Activated naive CD8-positive, alpha-beta T cell treated with anti-CD3 and anti-CD28 coated beads, Interleukin-2, amount 10 ng/mL, durations not matched to agents 7 days and 5 days (primary cell): ENCODE measurements at regions not wholly inside any gene's neighbourhood (a gene's known extent, or its start where the extent isn't known, plus 50 kb on each side); places are given as distances from the start of the nearest gene placed in this dataset.

ENCODE experiments used
- ATAC-seq: fragments of 150-1000 bp; cut with Tn5 transposase; one replicate; pipeline ENCODE4 v1.10.0; 2021; ENCODE audit warnings: low read depth, moderate library complexity
- POLR2A ChIA-PET: fragments of 350-600 bp; sonication (Branson Sonifier 250); formaldehyde crosslinking; loops from one replicate; lab custom pipeline; 2021; ENCODE audit warnings: antibody characterized with exemption; lab: Charles Lee
- DNase-seq: peaks from one replicate; pipeline ENCODE4 v3.0.0; 2021
- H3K27ac Mint-ChIP-seq: one replicate; pipeline ENCODE4 v1.8.0; 2022; ENCODE audit warnings: mild to moderate bottlenecking, mixed read lengths
- H3K27me3 Mint-ChIP-seq: one replicate; pipeline ENCODE4 v1.8.0; 2022; ENCODE audit warnings: mild to moderate bottlenecking, moderate library complexity, mixed read lengths
- H3K36me3 Mint-ChIP-seq: one replicate; pipeline ENCODE4 v1.8.0; 2021; ENCODE audit warnings: mild to moderate bottlenecking, mixed read lengths
- H3K4me1 Mint-ChIP-seq: one replicate; pipeline ENCODE4 v1.8.0; 2021; ENCODE audit warnings: mixed read lengths
- H3K4me3 Mint-ChIP-seq: one replicate; pipeline ENCODE4 v1.8.0; 2022; ENCODE audit warnings: mild to moderate bottlenecking, moderate library complexity, mixed read lengths
- H3K9me3 Mint-ChIP-seq: one replicate; pipeline ENCODE4 v1.8.0; 2021; ENCODE audit warnings: mixed read lengths

- POLR2A ChIA-PET: no interaction called here
- H3K27ac Mint-ChIP-seq: no peak overlapping the region
Observed at GRCh38 chr1:8094481-8095241, 68.6 kb upstream of the ERRFI1 start.

GRCh38 chr1:8093221-8093980, 67.3 kb upstream of the ERRFI1 start:
- H3K27me3 Mint-ChIP-seq: peaks cover 16% of the 10 kb centered on the region
- ATAC-seq (no peak), DNase-seq (no peak)
- H3K9me3 Mint-ChIP-seq: peaks cover 2% of the 10 kb centered on the region
- peaks cover 10% of the 10 kb centered on the region for H3K4me1 Mint-ChIP-seq
- H3K36me3 Mint-ChIP-seq: no peaks in the 10 kb centered on the region
- H3K27ac Mint-ChIP-seq: no peak overlapping the region
- H3K4me3 Mint-ChIP-seq: no peak overlapping the region
- POLR2A ChIA-PET: no interaction called here

More at GRCh38 chr1:8094481-8095241, 68.6 kb upstream of the ERRFI1 start:
- Mint-ChIP-seq H3K4me3 (no peak overlapping the region), H3K27me3 (peaks cover 17% of the 10 kb centered on the region), H3K9me3 (peaks cover 2% of the 10 kb centered on the region), H3K4me1 (peaks cover 10% of the 10 kb centered on the region), H3K36me3 (no peaks in the 10 kb centered on the region)
- DNase-seq (no peak), ATAC-seq (no peak)

DNA sequence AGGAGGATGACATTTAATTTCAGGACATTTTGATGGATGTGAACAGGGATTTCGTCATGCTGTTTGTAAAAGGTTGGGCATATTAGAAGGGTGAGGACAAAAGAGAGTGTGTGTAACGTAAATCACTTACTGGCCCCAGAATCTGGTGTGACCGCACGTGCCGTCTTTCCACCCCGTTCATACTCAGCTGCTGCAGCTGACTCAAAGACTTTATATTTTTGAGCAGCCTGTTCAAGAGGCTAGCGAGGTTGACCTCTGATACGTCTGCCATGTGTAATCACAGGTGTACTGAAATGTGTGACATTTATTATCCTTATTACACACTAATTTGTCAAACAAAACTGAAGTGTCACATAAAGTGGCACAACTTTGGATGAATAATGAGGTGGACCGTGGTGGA, 66.5 kb upstream of the ERRFI1 start:
- peaks cover 10% of the 10 kb centered on the region for H3K4me1 Mint-ChIP-seq
- H3K4me3 Mint-ChIP-seq: no peak overlapping the region
- peaks cover 16% of the 10 kb centered on the region for H3K27me3 Mint-ChIP-seq
- no peak overlapping the region for H3K27ac Mint-ChIP-seq
- ATAC-seq (no peak), DNase-seq (no peak)
- no peaks in the 10 kb centered on the region for H3K36me3 Mint-ChIP-seq
- POLR2A ChIA-PET: no interaction called here
- peaks cover 2% of the 10 kb centered on the region for H3K9me3 Mint-ChIP-seq

DNA sequence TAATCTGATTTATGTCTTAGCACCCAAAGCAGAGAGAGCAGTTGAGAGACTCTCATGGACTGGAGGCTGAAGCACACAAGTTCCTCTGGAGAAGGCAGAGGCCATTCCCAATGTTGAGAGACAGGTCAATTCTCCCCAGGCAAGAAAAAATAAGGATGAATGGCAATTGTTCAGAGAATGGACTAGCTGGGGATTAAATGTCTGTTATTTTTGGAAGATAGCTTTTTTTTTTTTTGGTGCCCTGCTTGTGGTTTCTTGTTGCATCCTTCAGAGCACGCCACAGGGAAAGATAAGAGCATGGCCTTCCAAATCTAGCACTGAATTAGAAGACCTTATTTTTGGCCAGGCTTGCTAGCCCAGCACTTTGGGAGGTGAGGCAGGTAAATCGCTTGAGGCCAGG, 65.6 kb upstream of the ERRFI1 start:
- POLR2A ChIA-PET: no interaction called here

DNA sequence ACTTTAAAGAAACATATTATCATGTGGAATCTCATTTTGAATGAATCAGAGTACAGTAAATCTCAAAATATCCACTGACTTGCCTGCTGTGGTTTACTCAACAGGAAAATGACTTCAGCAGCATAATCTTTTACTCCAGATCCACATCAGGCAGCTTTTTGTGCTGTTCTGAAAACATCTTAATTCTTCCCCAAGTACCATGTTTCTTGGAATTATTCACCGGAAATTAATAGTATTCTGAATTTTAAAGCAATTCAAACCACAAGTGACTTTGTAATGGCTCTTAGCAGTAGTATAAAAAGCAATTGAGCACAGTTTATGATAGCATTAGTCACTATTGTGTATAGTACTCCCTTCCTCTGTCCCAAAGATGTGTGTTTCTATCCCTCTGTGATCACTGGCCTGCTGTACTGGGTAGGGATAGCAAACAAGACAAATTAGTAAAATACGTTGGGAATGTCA, 64.2 kb upstream of the ERRFI1 start:
- Mint-ChIP-seq H3K9me3 (peaks cover 2% of the 10 kb centered on the region), H3K27ac (no peak overlapping the region), H3K4me1 (peaks cover 4% of the 10 kb centered on the region), H3K27me3 (peaks cover 35% of the 10 kb centered on the region), H3K4me3 (no peak overlapping the region), H3K36me3 (no peaks in the 10 kb centered on the region)
- DNase-seq (no peak), ATAC-seq (no peak)
- POLR2A ChIA-PET: no interaction called here

More for the DNA sequence above, 65.6 kb upstream of the ERRFI1 start:
- H3K36me3 Mint-ChIP-seq: no peaks in the 10 kb centered on the region
- H3K4me3 Mint-ChIP-seq: no peak overlapping the region
- H3K4me1 Mint-ChIP-seq: peaks cover 8% of the 10 kb centered on the region
- no peak overlapping the region for H3K27ac Mint-ChIP-seq
- ATAC-seq (no peak), DNase-seq (no peak)
- H3K27me3 Mint-ChIP-seq: peaks cover 25% of the 10 kb centered on the region
- peaks cover 2% of the 10 kb centered on the region for H3K9me3 Mint-ChIP-seq

GRCh38 chr1:8089535-8090228, 63.6 kb upstream of the ERRFI1 start:
- Mint-ChIP-seq H3K36me3 (no peaks in the 10 kb centered on the region), H3K27ac (no peak overlapping the region), H3K4me3 (no peak overlapping the region), H3K4me1 (peaks cover 2% of the 10 kb centered on the region), H3K27me3 (peaks cover 37% of the 10 kb centered on the region), H3K9me3 (peaks cover 2% of the 10 kb centered on the region)
- DNase-seq: no peak
- POLR2A ChIA-PET: no interaction called here
- ATAC-seq: no peak

GRCh38 chr1:8086055-8086454, 59.9 kb upstream of the ERRFI1 start:
- peaks cover 2% of the 10 kb centered on the region for H3K4me1 Mint-ChIP-seq
- ATAC-seq: no peak
- no peaks in the 10 kb centered on the region for H3K36me3 Mint-ChIP-seq
- H3K27ac Mint-ChIP-seq: no peak overlapping the region
- H3K9me3 Mint-ChIP-seq: no peaks in the 10 kb centered on the region
- H3K4me3 Mint-ChIP-seq: no peak overlapping the region
- POLR2A ChIA-PET: no interaction called here
- H3K27me3 Mint-ChIP-seq: peaks cover 35% of the 10 kb centered on the region
- DNase-seq: no peak

DNA sequence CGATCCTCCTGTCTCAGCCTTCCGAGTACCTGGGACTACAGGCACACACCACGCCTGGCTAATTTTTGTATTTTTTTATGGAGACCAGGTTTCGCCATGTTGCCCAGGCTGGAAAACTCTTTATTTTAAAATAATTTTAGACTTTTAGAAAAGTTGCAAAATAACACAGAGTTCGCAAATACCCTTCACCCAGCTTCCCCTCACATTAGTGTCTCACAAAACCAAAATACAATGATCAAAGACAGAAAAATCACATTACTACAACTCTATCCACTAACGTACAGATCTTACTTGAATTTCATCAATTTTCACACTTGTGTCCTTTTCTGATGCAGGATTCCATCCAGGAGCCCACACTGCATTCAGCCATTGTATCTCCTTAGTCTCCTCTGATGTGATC, 58.8 kb upstream of the ERRFI1 start:
- H3K36me3 Mint-ChIP-seq: no peaks in the 10 kb centered on the region
- H3K4me1 Mint-ChIP-seq: no peaks in the 10 kb centered on the region
- ATAC-seq: no peak

GRCh38 chr1:8083739-8084484, 57.8 kb upstream of the ERRFI1 start:
- Mint-ChIP-seq H3K9me3 (no peaks in the 10 kb centered on the region), H3K4me1 (no peaks in the 10 kb centered on the region), H3K4me3 (no peak overlapping the region), H3K27me3 (peaks cover 26% of the 10 kb centered on the region), H3K27ac (no peak overlapping the region), H3K36me3 (no peaks in the 10 kb centered on the region)
- DNase-seq (no peak), ATAC-seq (no peak)
- POLR2A ChIA-PET: no interaction called here

More for the DNA sequence above, 58.8 kb upstream of the ERRFI1 start:
- POLR2A ChIA-PET: no interaction called here
- Mint-ChIP-seq H3K4me3 (no peak overlapping the region), H3K27ac (no peak overlapping the region), H3K27me3 (peaks cover 27% of the 10 kb centered on the region), H3K9me3 (no peaks in the 10 kb centered on the region)
- DNase-seq: no peak

GRCh38 chr1:8082945-8083344, 56.8 kb upstream of the ERRFI1 start:
- H3K9me3 Mint-ChIP-seq: no peaks in the 10 kb centered on the region
- no peak for ATAC-seq
- DNase-seq: no peak
- H3K4me3 Mint-ChIP-seq: no peak overlapping the region
- H3K4me1 Mint-ChIP-seq: no peaks in the 10 kb centered on the region
- POLR2A ChIA-PET: no interaction called here
- peaks cover 26% of the 10 kb centered on the region for H3K27me3 Mint-ChIP-seq
- no peak overlapping the region for H3K27ac Mint-ChIP-seq
- H3K36me3 Mint-ChIP-seq: no peaks in the 10 kb centered on the region

GRCh38 chr1:8078176-8078671, 52.1 kb upstream of the ERRFI1 start:
- H3K36me3 Mint-ChIP-seq: no peaks in the 10 kb centered on the region
- no peaks in the 10 kb centered on the region for H3K4me1 Mint-ChIP-seq
- H3K27me3 Mint-ChIP-seq: peaks cover 9% of the 10 kb centered on the region
- no peaks in the 10 kb centered on the region for H3K9me3 Mint-ChIP-seq
- H3K27ac Mint-ChIP-seq: no peak overlapping the region
- H3K4me3 Mint-ChIP-seq: no peak overlapping the region
- ATAC-seq: no peak
- POLR2A ChIA-PET: no interaction called here
- DNase-seq: no peak

GRCh38 chr1:8077602-8078001, 51.5 kb upstream of the ERRFI1 start:
- ATAC-seq (no peak), DNase-seq (no peak)
- Mint-ChIP-seq H3K27me3 (peaks cover 11% of the 10 kb centered on the region), H3K9me3 (no peaks in the 10 kb centered on the region), H3K4me3 (no peak overlapping the region), H3K27ac (no peak overlapping the region), H3K4me1 (no peaks in the 10 kb centered on the region), H3K36me3 (no peaks in the 10 kb centered on the region)
- POLR2A ChIA-PET: no interaction called here

DNA sequence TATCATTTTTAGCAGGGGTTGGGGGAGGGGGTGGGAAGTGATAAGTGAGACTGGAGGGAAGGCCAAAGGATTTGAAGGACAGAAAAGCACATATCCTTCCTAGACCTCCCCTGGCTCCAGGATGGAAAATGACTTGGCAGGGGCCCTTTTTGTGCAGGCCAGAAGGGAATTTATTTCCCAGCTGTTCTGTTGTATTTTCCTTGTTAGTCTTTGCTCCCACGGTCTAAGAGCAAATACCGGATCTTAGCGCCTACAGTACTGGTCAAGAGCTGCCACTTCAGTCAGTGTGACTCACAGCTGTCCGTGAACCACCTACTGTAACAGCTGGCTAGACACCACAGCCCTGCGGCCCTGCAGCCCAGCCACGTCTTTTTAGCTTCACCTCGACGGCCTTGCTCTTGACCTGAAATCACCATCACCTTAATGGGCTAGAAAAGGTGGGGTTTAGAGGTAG, 51.0 kb upstream of the ERRFI1 start:
- Mint-ChIP-seq H3K27ac (no peak overlapping the region), H3K4me1 (no peaks in the 10 kb centered on the region), H3K27me3 (peaks cover 11% of the 10 kb centered on the region), H3K36me3 (no peaks in the 10 kb centered on the region), H3K4me3 (no peak overlapping the region), H3K9me3 (no peaks in the 10 kb centered on the region)
- no peak for DNase-seq
- no peak for ATAC-seq
- POLR2A ChIA-PET: no interaction called here
